Astrocyte of the cerebellum (primary cell): ENCODE measurements at regions not wholly inside any gene's neighbourhood (a gene's known extent, or its start where the extent isn't known, plus 50 kb on each side); places are given as distances from the start of the nearest gene placed in this dataset.

Source experiments
- DNase-seq: peaks from one replicate; pipeline ENCODE4 v3.0.0-alpha.2; 2011; ENCODE audit warnings: low read depth
- H3K4me3 ChIP-seq: 2 replicates; pipeline ENCODE4 v1.5.1; 2011; ENCODE audit warnings: mild to moderate bottlenecking, low read depth, low read length, moderate library complexity
- in situ Hi-C: cut with HindIII; loops from 2 replicates; pipeline ENCODE4 v1.10.0; 2017; ENCODE audit warnings: low sequenced_read_pairs
- TF ChIP-seq, protein P1 (sequence below): IDR thresholded peaks from 2 replicates; pipeline ENCODE4 v1.5.1; 2012; ENCODE audit warnings: low read length, low read depth, moderate library complexity, mild to moderate bottlenecking; ENCODE audit errors: missing control alignments

DNA sequence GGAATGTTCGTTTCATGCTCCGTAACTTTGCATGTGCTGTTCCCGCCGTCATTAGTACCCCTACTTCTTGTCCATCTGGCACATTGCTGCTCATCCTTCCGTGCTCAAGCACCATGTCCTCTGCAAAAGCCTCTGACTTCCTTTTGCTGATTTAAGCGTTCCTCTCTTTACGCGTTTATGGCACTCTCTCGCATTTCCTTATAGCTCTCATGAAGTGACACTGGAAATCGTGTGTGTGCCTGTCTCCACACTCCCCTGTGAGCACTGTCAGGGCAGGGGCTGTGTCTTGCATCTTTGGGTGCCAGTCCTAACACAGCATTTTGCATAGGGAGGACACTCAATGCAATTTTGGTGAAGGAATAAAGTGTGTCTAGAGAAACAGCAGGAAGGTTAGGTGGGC is 210.6 kb upstream of the FAT1 start:
- in situ Hi-C loops = no loop called here
- TF ChIP-seq, protein P1, sequence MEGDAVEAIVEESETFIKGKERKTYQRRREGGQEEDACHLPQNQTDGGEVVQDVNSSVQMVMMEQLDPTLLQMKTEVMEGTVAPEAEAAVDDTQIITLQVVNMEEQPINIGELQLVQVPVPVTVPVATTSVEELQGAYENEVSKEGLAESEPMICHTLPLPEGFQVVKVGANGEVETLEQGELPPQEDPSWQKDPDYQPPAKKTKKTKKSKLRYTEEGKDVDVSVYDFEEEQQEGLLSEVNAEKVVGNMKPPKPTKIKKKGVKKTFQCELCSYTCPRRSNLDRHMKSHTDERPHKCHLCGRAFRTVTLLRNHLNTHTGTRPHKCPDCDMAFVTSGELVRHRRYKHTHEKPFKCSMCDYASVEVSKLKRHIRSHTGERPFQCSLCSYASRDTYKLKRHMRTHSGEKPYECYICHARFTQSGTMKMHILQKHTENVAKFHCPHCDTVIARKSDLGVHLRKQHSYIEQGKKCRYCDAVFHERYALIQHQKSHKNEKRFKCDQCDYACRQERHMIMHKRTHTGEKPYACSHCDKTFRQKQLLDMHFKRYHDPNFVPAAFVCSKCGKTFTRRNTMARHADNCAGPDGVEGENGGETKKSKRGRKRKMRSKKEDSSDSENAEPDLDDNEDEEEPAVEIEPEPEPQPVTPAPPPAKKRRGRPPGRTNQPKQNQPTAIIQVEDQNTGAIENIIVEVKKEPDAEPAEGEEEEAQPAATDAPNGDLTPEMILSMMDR = no peak
- DNase-seq = no peak
- no peak overlapping the region for H3K4me3 ChIP-seq

DNA sequence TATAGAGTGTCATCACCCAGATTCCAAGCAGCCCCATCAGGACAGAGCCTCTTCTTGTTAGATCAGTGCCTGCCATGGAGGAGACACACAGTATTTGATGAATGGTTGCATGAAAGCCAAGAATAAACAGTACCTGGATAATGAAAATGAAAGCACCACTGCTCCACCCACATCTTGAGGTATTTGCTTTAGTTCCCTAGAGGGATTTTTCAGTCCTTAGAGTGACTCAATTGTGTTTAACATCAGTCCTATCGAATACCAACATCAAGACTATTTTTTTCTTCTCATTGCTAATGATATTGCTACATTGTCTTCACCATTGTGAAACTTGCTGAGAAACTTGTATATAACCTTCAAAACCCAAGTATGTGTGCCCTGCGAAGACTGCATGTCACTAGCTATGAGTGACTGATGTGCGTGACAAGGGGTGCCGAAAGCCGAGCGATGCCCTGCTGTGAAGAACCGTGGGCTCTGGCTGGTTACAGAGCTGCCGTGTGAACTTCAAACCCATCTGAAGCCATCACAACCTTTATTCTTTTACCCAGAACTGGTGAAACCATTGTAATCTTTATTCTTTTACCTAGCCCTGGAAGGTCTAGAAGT is 211.3 kb upstream of the FAT1 start:
- in situ Hi-C loops = no loop called here
- DNase-seq = no peak
- TF ChIP-seq, protein P1 = no peak
- H3K4me3 ChIP-seq = no peak overlapping the region

DNA sequence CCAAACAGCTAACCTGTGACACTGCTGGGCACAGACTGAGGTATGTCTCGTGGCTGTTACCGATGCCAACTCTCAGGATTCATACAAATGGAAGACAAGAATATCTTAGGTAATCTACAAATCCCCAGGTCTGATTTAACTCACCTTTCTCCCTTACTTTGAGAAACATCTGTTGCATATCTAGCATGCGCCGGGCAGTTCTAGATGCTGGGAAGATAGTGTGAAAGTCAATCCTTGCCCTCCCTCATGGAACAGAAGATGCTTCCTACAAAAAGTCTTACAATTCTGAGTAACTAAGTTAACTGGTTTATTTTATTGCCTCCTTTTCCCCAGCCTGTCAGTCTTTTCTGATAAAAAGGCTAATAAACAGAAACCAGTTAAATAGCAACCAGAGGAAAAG is 212.2 kb upstream of the FAT1 start:
- in situ Hi-C loops = no loop called here
- DNase-seq = no peak
- no peak overlapping the region for H3K4me3 ChIP-seq
- TF ChIP-seq, protein P1 = no peak

DNA sequence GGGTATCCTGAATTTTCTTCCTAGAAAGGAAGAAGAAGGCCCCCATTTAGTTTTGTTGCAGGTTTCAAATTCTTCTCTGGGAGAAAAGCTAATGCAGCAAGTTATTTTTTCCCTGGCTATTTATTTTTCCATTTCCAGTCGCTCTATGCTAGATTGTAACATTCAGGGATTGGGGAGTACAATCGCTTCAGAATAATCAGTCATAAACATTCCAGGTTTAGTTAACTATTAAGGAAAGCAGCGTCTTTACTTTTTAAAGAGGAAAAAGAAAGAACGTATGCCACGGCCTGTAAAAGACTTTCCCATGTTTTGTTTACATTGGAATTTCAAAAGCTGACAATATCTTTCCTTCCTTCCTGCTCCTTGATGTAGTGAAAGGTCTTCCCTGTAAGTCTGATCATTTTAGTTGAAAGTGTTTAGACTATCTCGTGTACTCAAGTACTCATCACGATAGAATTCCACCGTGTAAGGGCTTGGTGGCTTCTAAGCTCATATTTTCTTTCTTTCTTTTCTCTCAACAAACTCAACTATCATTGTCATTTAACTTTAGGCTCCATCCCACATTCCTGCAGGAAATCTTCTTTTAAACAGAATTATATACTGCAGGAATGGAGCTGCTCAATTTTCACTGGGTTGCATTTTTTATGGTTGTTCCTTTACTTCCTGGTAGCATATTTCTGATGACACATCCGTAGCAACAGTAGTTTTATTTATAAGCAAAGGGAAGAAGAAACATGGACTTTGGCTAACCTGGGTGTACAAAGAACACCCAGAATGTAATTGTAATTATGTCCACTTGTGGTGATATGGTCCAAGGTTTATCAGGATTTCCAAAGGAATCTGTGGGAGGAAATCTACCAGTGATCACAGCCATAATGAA is 213.1 kb upstream of the FAT1 start:
- H3K4me3 ChIP-seq = no peak overlapping the region
- peak; percentile 71 for DNase-seq
- TF ChIP-seq, protein P1 = peak; percentile 27
- in situ Hi-C loops = no loop called here

DNA sequence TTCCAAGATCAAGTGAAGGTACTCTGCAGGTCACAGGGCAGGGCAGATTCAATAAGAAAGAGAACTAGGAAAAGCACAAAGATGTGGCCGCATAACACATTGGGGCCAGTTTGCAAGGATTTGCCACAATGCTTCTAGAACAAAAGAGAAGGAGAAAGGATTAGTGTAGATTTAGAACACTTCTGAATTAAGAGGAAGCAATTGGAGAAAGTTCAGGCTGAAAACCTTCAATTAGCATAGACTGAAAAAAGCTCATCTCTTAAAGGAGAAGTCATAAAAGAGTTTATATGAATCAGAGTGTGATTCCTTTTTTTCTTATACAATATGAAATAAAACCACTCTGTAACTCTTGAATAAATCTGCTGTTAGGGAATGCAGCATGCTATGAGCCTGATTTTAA is 215.6 kb upstream of the FAT1 start:
- in situ Hi-C loops = no loop called here
- no peak overlapping the region for H3K4me3 ChIP-seq
- no peak for DNase-seq
- TF ChIP-seq, protein P1 = no peak

DNA sequence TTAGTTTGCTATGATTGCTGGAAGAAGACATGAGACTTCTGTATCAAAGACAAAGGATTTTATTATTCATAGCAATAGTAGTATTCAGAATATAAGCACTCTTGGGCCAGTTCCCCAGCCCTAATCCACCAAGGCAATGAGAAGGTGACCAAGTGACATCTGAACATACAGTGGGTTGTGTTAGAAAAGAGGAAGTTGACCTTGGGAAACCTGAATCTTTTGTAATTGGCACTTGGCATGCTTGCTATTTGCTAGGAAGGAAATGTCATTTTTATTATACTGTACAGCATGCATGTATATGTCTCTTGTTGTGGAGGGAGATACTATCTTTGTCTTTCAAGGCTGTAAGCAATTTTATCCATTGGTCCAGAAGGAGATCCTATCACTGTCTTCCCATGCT is 216.1 kb upstream of the FAT1 start:
- TF ChIP-seq, protein P1 = no peak
- in situ Hi-C loops = no loop called here
- H3K4me3 ChIP-seq = no peak overlapping the region
- DNase-seq = no peak
